ENCODE measurements at regions not wholly inside any gene's neighbourhood (a gene's known extent, or its start where the extent isn't known, plus 50 kb on each side); places are given as distances from the start of the nearest gene placed in this dataset.

DNA sequence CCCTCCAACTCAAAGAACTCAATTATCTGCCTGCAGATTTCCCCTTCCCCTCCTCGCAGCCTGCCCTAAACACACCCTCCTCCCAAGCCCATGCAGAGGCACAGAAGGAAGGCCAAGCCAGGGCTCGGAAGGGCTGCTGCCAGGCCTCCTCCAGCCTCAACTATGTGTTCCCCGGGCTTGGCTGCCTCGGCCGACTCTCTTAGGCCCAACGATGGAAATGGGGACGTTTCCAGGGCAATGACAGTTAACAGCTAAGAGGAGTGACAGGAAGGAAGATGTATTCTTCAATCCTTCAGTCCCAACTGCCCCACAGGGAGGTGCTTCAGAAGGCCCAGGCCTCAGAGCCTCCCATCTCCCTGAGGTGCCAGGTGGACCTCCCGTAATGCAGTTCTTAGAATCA, 104.0 kb upstream of the AKIP1 start:
- TF ChIP-seq, protein P1, sequence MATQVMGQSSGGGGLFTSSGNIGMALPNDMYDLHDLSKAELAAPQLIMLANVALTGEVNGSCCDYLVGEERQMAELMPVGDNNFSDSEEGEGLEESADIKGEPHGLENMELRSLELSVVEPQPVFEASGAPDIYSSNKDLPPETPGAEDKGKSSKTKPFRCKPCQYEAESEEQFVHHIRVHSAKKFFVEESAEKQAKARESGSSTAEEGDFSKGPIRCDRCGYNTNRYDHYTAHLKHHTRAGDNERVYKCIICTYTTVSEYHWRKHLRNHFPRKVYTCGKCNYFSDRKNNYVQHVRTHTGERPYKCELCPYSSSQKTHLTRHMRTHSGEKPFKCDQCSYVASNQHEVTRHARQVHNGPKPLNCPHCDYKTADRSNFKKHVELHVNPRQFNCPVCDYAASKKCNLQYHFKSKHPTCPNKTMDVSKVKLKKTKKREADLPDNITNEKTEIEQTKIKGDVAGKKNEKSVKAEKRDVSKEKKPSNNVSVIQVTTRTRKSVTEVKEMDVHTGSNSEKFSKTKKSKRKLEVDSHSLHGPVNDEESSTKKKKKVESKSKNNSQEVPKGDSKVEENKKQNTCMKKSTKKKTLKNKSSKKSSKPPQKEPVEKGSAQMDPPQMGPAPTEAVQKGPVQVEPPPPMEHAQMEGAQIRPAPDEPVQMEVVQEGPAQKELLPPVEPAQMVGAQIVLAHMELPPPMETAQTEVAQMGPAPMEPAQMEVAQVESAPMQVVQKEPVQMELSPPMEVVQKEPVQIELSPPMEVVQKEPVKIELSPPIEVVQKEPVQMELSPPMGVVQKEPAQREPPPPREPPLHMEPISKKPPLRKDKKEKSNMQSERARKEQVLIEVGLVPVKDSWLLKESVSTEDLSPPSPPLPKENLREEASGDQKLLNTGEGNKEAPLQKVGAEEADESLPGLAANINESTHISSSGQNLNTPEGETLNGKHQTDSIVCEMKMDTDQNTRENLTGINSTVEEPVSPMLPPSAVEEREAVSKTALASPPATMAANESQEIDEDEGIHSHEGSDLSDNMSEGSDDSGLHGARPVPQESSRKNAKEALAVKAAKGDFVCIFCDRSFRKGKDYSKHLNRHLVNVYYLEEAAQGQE (IDR thresholded peaks at IDR 0.05; ENCODE audit: insufficient read depth in 1 of 2, low read depth in 2 of 2, low read length in 2 of 2) = no peak
- TF ChIP-seq SIN3A (IDR thresholded peaks at IDR 0.05; ENCODE audit: borderline replicate concordance, insufficient read depth, low read length) (no peak), FOXP2 (optimal IDR thresholded peaks at IDR 0.05; ENCODE audit: borderline replicate concordance, extremely low read depth, extremely low read length, insufficient read depth) (no peak), TAF1 (IDR thresholded peaks at IDR 0.05; ENCODE audit: borderline replicate concordance, insufficient read depth, low read length) (no peak), POLR2AphosphoS5 (IDR thresholded peaks at IDR 0.05; ENCODE audit: low read depth, low read length) (no peak)

DNA sequence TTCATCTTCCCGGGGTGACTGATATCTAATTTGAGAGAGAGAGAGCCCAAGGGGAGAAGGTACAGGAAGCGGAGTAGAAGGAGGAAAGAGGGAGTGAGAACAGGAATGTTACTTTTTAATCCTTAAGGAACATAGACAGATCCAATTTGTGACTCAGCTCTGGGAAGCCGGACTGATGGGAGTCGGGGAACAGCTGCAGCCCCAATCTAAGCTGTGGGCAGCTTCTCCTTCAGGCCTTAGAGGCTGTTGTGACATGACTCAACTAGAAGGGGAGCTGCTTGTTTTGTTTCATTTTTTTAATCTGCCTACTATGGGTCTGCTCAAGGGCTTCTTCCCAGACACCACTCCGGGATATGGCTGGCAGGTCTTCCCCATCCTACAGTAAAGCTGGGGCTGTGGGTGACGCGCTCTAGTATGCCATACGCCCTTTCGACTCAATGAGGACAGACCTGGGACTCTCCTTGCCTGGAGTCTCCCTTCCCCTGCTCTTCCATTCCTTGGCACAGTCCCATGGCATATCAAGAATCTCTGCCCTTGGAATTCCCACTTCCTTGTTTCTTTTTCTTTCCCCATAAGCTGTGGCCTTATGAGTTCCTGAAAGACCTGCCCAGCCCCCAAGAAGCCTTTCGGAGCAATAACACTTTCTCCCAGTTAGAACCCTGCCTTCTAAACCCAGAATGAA, 103.3 kb upstream of the AKIP1 start:
- TF ChIP-seq TAF1 (IDR thresholded peaks at IDR 0.05; ENCODE audit: borderline replicate concordance, insufficient read depth, low read length) (no peak), FOXP2 (optimal IDR thresholded peaks at IDR 0.05; ENCODE audit: borderline replicate concordance, extremely low read depth, extremely low read length, insufficient read depth) (no peak), SIN3A (IDR thresholded peaks at IDR 0.05; ENCODE audit: borderline replicate concordance, insufficient read depth, low read length) (no peak), POLR2AphosphoS5 (IDR thresholded peaks at IDR 0.05; ENCODE audit: low read depth, low read length) (no peak)
- TF ChIP-seq, protein P1 (IDR thresholded peaks at IDR 0.05; ENCODE audit: insufficient read depth in 1 of 2, low read depth in 2 of 2, low read length in 2 of 2) = no peak

DNA sequence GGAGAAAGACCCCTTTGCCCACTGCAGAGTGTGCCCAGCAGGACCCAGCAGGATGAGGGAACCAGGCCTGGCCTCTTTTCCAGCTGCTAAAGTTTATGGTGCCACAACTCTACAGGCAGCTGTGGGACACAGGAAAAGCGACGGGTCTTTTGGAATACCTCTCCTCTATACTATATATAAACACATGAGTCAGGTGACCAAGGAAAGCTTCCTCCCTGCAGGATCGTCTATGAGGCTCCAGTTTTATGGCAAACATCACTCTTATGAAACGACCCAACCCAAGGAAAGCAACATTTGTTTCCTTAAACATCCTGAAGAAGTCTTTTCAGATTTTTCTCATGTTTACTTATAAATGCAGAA, 102.8 kb upstream of the AKIP1 start:
- TF ChIP-seq POLR2AphosphoS5 (IDR thresholded peaks at IDR 0.05; ENCODE audit: low read depth, low read length) (no peak), SIN3A (IDR thresholded peaks at IDR 0.05; ENCODE audit: borderline replicate concordance, insufficient read depth, low read length) (no peak), FOXP2 (optimal IDR thresholded peaks at IDR 0.05; ENCODE audit: borderline replicate concordance, extremely low read depth, extremely low read length, insufficient read depth) (no peak), TAF1 (IDR thresholded peaks at IDR 0.05; ENCODE audit: borderline replicate concordance, insufficient read depth, low read length) (no peak)
- TF ChIP-seq, protein P1 (IDR thresholded peaks at IDR 0.05; ENCODE audit: insufficient read depth in 1 of 2, low read depth in 2 of 2, low read length in 2 of 2) = no peak

DNA sequence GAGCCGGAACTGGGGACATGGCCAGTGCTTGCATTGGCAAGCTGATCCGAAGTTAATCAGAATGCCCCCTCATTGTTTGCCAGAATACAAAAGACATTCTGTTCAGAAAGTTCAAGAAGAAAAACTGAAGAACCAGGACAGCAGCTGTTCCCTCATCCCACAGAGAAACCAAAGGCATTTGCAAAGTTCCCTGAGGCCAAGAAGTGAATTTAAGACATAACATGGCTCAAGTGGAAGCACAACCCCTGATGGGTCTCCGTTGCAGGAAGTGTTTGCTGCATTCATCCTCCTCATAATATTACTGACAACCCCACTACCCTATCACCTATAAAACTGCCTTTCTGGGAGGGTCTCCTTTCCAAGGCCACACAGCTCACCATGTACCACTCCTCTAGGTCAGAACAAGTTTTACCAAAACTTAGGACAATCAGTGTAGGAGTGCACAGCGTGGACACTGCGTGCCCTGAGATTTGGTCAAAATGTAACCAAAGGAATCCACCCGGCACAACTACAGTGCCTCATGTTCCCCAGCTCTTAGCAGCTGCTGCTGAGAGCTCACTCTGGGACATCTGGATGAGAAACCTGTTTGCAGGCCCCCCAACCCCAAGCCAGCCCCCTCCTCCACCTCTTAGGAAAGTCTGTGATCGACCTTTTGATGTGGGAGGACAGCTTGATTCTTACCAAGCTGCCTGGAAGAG, 101.6 kb upstream of the AKIP1 start:
- no peak for TF ChIP-seq POLR2AphosphoS5 (IDR thresholded peaks at IDR 0.05; ENCODE audit: low read depth, low read length)
- TF ChIP-seq FOXP2 (optimal IDR thresholded peaks at IDR 0.05; ENCODE audit: borderline replicate concordance, extremely low read depth, extremely low read length, insufficient read depth) = no peak
- TF ChIP-seq SIN3A (IDR thresholded peaks at IDR 0.05; ENCODE audit: borderline replicate concordance, insufficient read depth, low read length) = no peak
- TF ChIP-seq TAF1 (IDR thresholded peaks at IDR 0.05; ENCODE audit: borderline replicate concordance, insufficient read depth, low read length) = no peak
- TF ChIP-seq, protein P1 (IDR thresholded peaks at IDR 0.05; ENCODE audit: insufficient read depth in 1 of 2, low read depth in 2 of 2, low read length in 2 of 2) = no peak
